GM23248 (cell line): ENCODE measurements at regions not wholly inside any gene's neighbourhood (a gene's known extent, or its start where the extent isn't known, plus 50 kb on each side); places are given as distances from the start of the nearest gene placed in this dataset.

Source experiments
- EZH2 ChIP-seq: fragments of 200-600 bp; sonication (generic); IDR thresholded peaks from 2 replicates; pipeline ENCODE4 v1.6.1; 2018; ENCODE audit warnings: antibody characterized with exemption, mild to moderate bottlenecking; ENCODE audit not compliant: insufficient read depth, poor library complexity, severe bottlenecking
- EZH2phosphoT487 ChIP-seq: fragments of 200-600 bp; sonication (generic); IDR thresholded peaks from 2 replicates; pipeline ENCODE4 v1.6.1; 2018; ENCODE audit warnings: antibody characterized with exemption, moderate library complexity, mild to moderate bottlenecking, low read depth; ENCODE audit not compliant: insufficient read depth

GRCh38 chr5:92543201-92543600 lies 1037.8 kb downstream of the NR2F1-AS1 start:
- no peak for TF ChIP-seq EZH2
- TF ChIP-seq EZH2phosphoT487, result no peak
